K562 (cell line): ENCODE measurements at regions not wholly inside any gene's neighbourhood (a gene's known extent, or its start where the extent isn't known, plus 50 kb on each side); places are given as distances from the start of the nearest gene placed in this dataset.

Source experiments
- ATAC-seq: fragments of 200-7000 bp; cut with Tn5 transposase; 3 replicates; pipeline ENCODE4 v1.9.1; 2020; ENCODE audit warnings: moderate library complexity
- BruUV-seq: library from RNA; stranded (reverse); fragments of 400-500 nt; replicated peaks from 2 replicates; lab custom pipeline; 2021; lab: Mats Ljungman, UMichigan
- CTCF ChIA-PET: fragments of 300-600 bp; formaldehyde crosslinking; extraction: SDS; loops from one replicate; lab custom pipeline; 2021; ENCODE audit warnings: low intra/inter-chr PET ratio; lab: Yijun Ruan, JAX
- POLR2A ChIA-PET: fragments of 300-600, 350-650 bp; sonication (Branson Sonifier 250); formaldehyde crosslinking; extraction: SDS; loops from one replicate; lab custom pipeline; 2021; ENCODE audit warnings: antibody characterized with exemption, inconsistent platforms; lab: Yijun Ruan, JAX
- DNase-seq, 4 experiments: peaks; one replicate each; pipeline versions ENCODE4 v3.0.0 to v3.0.0-alpha.2; 2011 to 2018; ENCODE audit warnings: low spot score in 3 of 4, mixed read lengths in 3 of 4; ENCODE audit errors: extremely low read depth in 1 of 4
- FAIRE-seq: peaks from 2 replicates; lab custom pipeline; 2011; peaks lifted over from hg19 to GRCh38; lab: Jason Lieb, UNC
- H2AFZ ChIP-seq: 2 replicates; pipeline ENCODE4 v1.6.0; 2011; ENCODE audit warnings: low read depth, low read length, control low read depth, inconsistent platforms
- H3K27ac ChIP-seq: fragments of 200-600 bp; 3 replicates; pipeline ENCODE4 v1.8.0; 2011; ENCODE audit warnings: low read depth, mild to moderate bottlenecking, control low read depth, inconsistent platforms, low read length, moderate library complexity, mixed read lengths; ENCODE audit errors: extremely low read depth
- H3K27me3 ChIP-seq, 2 experiments: fragments of 300-600 bp in 1 of 2; 2 replicates in 1 of 2; 3 replicates in 1 of 2; pipeline versions ENCODE4 v1.6.0 to v1.8.0; 2011; ENCODE audit warnings: inconsistent platforms in 2 of 2, low read length in 2 of 2, mild to moderate bottlenecking in 1 of 2, mixed read lengths in 1 of 2, moderate library complexity in 1 of 2; ENCODE audit not compliant: control insufficient read depth in 2 of 2, insufficient read depth in 2 of 2
- H3K36me3 ChIP-seq: fragments of 300-600 bp; 3 replicates; pipeline ENCODE4 v1.8.0; 2011; ENCODE audit warnings: mild to moderate bottlenecking, low read length, inconsistent platforms; ENCODE audit not compliant: control insufficient read depth, insufficient read depth
- H3K4me1 ChIP-seq, 2 experiments: fragments of 200-600 bp in 1 of 2; replicated peaks in 1 of 2; 2 replicates in 1 of 2; 3 replicates in 1 of 2; pipeline versions ENCODE4 v1.5.1 to v1.8.0; 2011; ENCODE audit warnings: inconsistent platforms in 2 of 2, low read length in 2 of 2, mild to moderate bottlenecking in 1 of 2, mixed read lengths in 1 of 2, moderate library complexity in 1 of 2; ENCODE audit not compliant: control insufficient read depth in 2 of 2, insufficient read depth in 2 of 2
- H3K4me2 ChIP-seq: 2 replicates; pipeline ENCODE4 v1.6.1; 2011; ENCODE audit warnings: low read length, control low read depth, inconsistent platforms, mixed read lengths; ENCODE audit not compliant: insufficient read depth
- H3K4me3 ChIP-seq: fragments of 200-600 bp; sonication (generic), shearing (Covaris generic); 2 replicates; pipeline ENCODE4 v1.5.1; 2016; ENCODE audit warnings: control low read depth, inconsistent platforms
- H3K79me2 ChIP-seq: fragments of 200-600 bp; 3 replicates; pipeline ENCODE4 v1.8.0; 2011; ENCODE audit warnings: low read length, inconsistent platforms; ENCODE audit not compliant: control insufficient read depth, insufficient read depth
- H3K9ac ChIP-seq, 2 experiments: 2 replicates each; pipeline versions ENCODE4 v1.6.0 to v1.6.1; 2011; ENCODE audit warnings: low read depth in 2 of 2, low read length in 2 of 2, control low read depth in 1 of 2, inconsistent platforms in 1 of 2, mild to moderate bottlenecking in 1 of 2, mixed read lengths in 1 of 2; ENCODE audit not compliant: insufficient read depth in 1 of 2
- H3K9me1 ChIP-seq: one replicate; pipeline ENCODE4 v1.6.0; 2011; ENCODE audit warnings: inconsistent platforms, mild to moderate bottlenecking, low read length, moderate library complexity; ENCODE audit not compliant: control insufficient read depth, insufficient read depth
- H3K9me3 ChIP-seq: replicated peaks from 2 replicates; pipeline ENCODE4 v1.5.1; 2011; ENCODE audit warnings: low read depth, low read length, inconsistent platforms; ENCODE audit not compliant: control insufficient read depth, insufficient read depth
- H4K20me1 ChIP-seq: replicated peaks from 2 replicates; pipeline ENCODE4 v1.6.1; 2011; ENCODE audit warnings: low read length, inconsistent platforms, mixed read lengths; ENCODE audit not compliant: control insufficient read depth, insufficient read depth
- BRD9 ChIP-seq: fragments of 450-650 bp; IDR thresholded peaks from 2 replicates; pipeline ENCODE4 v1.6.1; 2018; ENCODE audit warnings: low read depth; ENCODE audit not compliant: partially characterized antibody
- ETV1 ChIP-seq: fragments of 450-650 bp; conservative IDR thresholded peaks from 2 replicates; pipeline ENCODE4 v1.6.1; 2016; ENCODE audit warnings: missing genetic modification characterization, control low read depth, low read depth, missing compliant biosample characterization
- FIP1L1 ChIP-seq: fragments of 200-400 bp; formaldehyde crosslinking; IDR thresholded peaks from 2 replicates; pipeline ENCODE4 v1.6.1; 2018; ENCODE audit warnings: mild to moderate bottlenecking, low read depth, low read length; ENCODE audit not compliant: poor library complexity, severe bottlenecking
- MEF2A ChIP-seq: IDR thresholded peaks from 2 replicates; pipeline ENCODE4 v1.6.1; 2011; ENCODE audit warnings: low read depth, mild to moderate bottlenecking, low read length, moderate library complexity; ENCODE audit not compliant: control insufficient read depth
- RCOR1 ChIP-seq, 2 experiments: IDR thresholded peaks; 2 replicates each; pipeline ENCODE4 v1.6.1; 2012; ENCODE audit warnings: low read depth in 2 of 2, low read length in 2 of 2, borderline replicate concordance in 1 of 2, improper control_type of control experiment in 1 of 2
- RFX1 ChIP-seq: fragments of 450-650 bp; IDR thresholded peaks from 2 replicates; pipeline ENCODE4 v1.6.1; 2016; ENCODE audit warnings: mild to moderate bottlenecking, moderate library complexity
- SP1 ChIP-seq: sonication (generic); formaldehyde crosslinking; IDR thresholded peaks from 2 replicates; pipeline ENCODE4 v1.8.1; 2022; ENCODE audit warnings: mild to moderate bottlenecking, missing genetic modification reagents
- ZNF134 ChIP-seq: fragments of 250-450 bp; sonication (Bioruptor Pico); conservative IDR thresholded peaks from 2 replicates; pipeline ENCODE4 v1.4.0; 2020
- ZNF778 ChIP-seq: fragments of 450-650 bp; formaldehyde crosslinking; IDR thresholded peaks from 2 replicates; pipeline ENCODE4 v1.4.0; 2020; ENCODE audit warnings: mild to moderate bottlenecking, moderate library complexity
- ZSCAN29 ChIP-seq: fragments of 450-650 bp; IDR thresholded peaks from 2 replicates; pipeline ENCODE4 v1.6.1; 2017
- WGBS: fragments of 100-300 bp; shearing (Covaris generic); methylation state at CpG from one replicate; pipeline ENCODE4 v1.1.6; 2016; ENCODE audit warnings: low coverage, mixed read lengths; ENCODE audit not compliant: insufficient coverage; ENCODE audit errors: missing lambda C conversion rate; 5-methylcytosine and 5-hydroxymethylcytosine counted together
- in situ Hi-C: fragments of 300-500 bp; cut with MboI; formaldehyde crosslinking; loops from 4 replicates; pipeline ENCODE4 v1.15.0; 2018; ENCODE audit warnings: inconsistent platforms, mixed read lengths
- intact Hi-C: fragments of 100-400 bp; cut with micrococcal nuclease; formaldehyde crosslinking; loops from 2 replicates; pipeline ENCODE4 v1.14.2; 2022
- TF ChIP-seq, protein P1 (sequence below): sonication (generic); formaldehyde crosslinking; IDR thresholded peaks from 2 replicates; pipeline ENCODE4 v1.8.1; 2023; ENCODE audit warnings: mild to moderate bottlenecking, missing genetic modification reagents
- TF ChIP-seq, protein P2 (sequence below): sonication (generic); formaldehyde crosslinking; IDR thresholded peaks from 2 replicates; pipeline ENCODE4 v1.8.1; 2023; ENCODE audit warnings: mild to moderate bottlenecking, missing genetic modification reagents
- TF ChIP-seq, protein P3 (sequence below): fragments of 150-350 bp; IDR thresholded peaks from 2 replicates; pipeline ENCODE4 v1.6.1; 2014; ENCODE audit warnings: low read depth, mild to moderate bottlenecking, low read length, borderline replicate concordance
- TF ChIP-seq, protein P4 (sequence below): IDR thresholded peaks from 2 replicates; pipeline ENCODE4 v1.6.1; 2011; ENCODE audit not compliant: insufficient read length; ENCODE audit errors: extremely low read depth

DNA sequence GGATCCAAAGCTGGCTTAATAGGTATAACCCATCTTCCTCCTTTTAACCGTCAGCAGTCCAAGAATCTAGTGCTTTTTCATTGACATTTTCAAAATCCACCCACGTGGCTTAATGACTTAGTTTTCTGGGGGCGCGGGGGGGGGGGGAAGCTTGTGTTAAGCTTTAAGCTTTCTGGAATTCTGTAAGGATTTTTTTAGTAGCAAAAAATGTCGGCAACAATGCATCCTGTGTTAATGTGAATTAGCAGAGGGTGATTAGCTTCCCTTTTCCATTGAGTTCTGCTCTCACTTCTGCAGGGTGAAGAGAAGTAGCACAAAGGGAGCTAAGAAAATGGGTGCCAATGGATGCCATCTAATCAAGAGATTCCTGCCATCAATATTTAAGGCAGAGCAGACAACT lies 348.2 kb downstream of the SAMD5 start (continued):
- TF ChIP-seq, protein P1, sequence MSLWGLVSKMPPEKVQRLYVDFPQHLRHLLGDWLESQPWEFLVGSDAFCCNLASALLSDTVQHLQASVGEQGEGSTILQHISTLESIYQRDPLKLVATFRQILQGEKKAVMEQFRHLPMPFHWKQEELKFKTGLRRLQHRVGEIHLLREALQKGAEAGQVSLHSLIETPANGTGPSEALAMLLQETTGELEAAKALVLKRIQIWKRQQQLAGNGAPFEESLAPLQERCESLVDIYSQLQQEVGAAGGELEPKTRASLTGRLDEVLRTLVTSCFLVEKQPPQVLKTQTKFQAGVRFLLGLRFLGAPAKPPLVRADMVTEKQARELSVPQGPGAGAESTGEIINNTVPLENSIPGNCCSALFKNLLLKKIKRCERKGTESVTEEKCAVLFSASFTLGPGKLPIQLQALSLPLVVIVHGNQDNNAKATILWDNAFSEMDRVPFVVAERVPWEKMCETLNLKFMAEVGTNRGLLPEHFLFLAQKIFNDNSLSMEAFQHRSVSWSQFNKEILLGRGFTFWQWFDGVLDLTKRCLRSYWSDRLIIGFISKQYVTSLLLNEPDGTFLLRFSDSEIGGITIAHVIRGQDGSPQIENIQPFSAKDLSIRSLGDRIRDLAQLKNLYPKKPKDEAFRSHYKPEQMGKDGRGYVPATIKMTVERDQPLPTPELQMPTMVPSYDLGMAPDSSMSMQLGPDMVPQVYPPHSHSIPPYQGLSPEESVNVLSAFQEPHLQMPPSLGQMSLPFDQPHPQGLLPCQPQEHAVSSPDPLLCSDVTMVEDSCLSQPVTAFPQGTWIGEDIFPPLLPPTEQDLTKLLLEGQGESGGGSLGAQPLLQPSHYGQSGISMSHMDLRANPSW (CRISPR knock-in tag), result no peak
- TF ChIP-seq RCOR1 (IDR thresholded peaks at IDR 0.05; ENCODE audit: borderline replicate concordance in 1 of 2, low read depth in 2 of 2, low read length in 2 of 2), result no peak
- no peak for TF ChIP-seq MEF2A
- TF ChIP-seq, protein P2, sequence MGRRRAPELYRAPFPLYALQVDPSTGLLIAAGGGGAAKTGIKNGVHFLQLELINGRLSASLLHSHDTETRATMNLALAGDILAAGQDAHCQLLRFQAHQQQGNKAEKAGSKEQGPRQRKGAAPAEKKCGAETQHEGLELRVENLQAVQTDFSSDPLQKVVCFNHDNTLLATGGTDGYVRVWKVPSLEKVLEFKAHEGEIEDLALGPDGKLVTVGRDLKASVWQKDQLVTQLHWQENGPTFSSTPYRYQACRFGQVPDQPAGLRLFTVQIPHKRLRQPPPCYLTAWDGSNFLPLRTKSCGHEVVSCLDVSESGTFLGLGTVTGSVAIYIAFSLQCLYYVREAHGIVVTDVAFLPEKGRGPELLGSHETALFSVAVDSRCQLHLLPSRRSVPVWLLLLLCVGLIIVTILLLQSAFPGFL (CRISPR knock-in tag), result no peak
- no peak for TF ChIP-seq RFX1

DNA sequence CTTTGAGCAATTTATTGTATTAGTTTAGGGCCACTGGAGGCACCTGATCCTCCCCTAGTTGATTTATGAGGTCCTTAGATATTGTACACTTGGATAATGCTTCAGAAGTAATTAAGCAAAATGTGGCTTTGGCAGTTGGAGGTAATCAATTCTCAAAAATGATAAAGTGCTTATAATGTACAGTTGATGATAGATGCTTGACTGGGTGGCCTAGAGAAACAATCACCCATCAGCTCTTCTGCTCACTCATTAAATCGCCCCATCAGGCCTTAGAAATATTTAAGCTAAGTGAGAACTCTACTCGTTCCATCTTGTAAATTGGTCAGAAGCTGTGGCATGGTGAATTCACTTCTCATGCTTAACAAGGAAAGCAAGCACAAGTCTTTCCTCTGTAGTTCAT lies 349.9 kb downstream of the SAMD5 start:
- no peak overlapping the region for H3K4me3 ChIP-seq
- no peak for DNase-seq
- intact Hi-C loops, result no loop called here
- no peak overlapping the region for H3K9ac ChIP-seq
- H3K27ac ChIP-seq, result no peak overlapping the region
- in situ Hi-C loops, result no loop called here
- no peak for FAIRE-seq
- no peak overlapping the region for H3K4me2 ChIP-seq
- no peak overlapping the region for H2AFZ ChIP-seq
- no peaks in the 10 kb centered on the region for H3K27me3 ChIP-seq
- H3K9me1 ChIP-seq, result no peaks in the 10 kb centered on the region
- POLR2A ChIA-PET, result interaction anchor here (0.5 kb wide), 1 partner anchor 184 kb away, joined by 3 read pairs; no protein-coding TSS in a partner anchor
- H3K4me1 ChIP-seq, result no peaks in the 10 kb centered on the region
- no peaks in the 10 kb centered on the region for H4K20me1 ChIP-seq
- no peaks in the 10 kb centered on the region for H3K79me2 ChIP-seq
- WGBS, result 23% methylated on average over 2 of the region's 2 CpGs
- no TSS peak for BruUV-seq
- H3K9me3 ChIP-seq, result no peaks in the 10 kb centered on the region
- no peak for ATAC-seq
- no peaks in the 10 kb centered on the region for H3K36me3 ChIP-seq
- CTCF ChIA-PET, result no interaction called here
- TF ChIP-seq ZNF134, result no peak
- TF ChIP-seq, protein P3, sequence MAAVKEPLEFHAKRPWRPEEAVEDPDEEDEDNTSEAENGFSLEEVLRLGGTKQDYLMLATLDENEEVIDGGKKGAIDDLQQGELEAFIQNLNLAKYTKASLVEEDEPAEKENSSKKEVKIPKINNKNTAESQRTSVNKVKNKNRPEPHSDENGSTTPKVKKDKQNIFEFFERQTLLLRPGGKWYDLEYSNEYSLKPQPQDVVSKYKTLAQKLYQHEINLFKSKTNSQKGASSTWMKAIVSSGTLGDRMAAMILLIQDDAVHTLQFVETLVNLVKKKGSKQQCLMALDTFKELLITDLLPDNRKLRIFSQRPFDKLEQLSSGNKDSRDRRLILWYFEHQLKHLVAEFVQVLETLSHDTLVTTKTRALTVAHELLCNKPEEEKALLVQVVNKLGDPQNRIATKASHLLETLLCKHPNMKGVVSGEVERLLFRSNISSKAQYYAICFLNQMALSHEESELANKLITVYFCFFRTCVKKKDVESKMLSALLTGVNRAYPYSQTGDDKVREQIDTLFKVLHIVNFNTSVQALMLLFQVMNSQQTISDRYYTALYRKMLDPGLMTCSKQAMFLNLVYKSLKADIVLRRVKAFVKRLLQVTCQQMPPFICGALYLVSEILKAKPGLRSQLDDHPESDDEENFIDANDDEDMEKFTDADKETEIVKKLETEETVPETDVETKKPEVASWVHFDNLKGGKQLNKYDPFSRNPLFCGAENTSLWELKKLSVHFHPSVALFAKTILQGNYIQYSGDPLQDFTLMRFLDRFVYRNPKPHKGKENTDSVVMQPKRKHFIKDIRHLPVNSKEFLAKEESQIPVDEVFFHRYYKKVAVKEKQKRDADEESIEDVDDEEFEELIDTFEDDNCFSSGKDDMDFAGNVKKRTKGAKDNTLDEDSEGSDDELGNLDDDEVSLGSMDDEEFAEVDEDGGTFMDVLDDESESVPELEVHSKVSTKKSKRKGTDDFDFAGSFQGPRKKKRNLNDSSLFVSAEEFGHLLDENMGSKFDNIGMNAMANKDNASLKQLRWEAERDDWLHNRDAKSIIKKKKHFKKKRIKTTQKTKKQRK, result no peak
- TF ChIP-seq ZSCAN29, result no peak
- TF ChIP-seq FIP1L1, result no peak
- TF ChIP-seq ZNF778 (CRISPR knock-in tag), result no peak
- TF ChIP-seq, protein P4, sequence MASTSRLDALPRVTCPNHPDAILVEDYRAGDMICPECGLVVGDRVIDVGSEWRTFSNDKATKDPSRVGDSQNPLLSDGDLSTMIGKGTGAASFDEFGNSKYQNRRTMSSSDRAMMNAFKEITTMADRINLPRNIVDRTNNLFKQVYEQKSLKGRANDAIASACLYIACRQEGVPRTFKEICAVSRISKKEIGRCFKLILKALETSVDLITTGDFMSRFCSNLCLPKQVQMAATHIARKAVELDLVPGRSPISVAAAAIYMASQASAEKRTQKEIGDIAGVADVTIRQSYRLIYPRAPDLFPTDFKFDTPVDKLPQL, result no peak
- no peak for TF ChIP-seq BRD9
- TF ChIP-seq SP1, result no peak
- TF ChIP-seq ETV1 (tag), result no peak
